Memory B cell (primary cell): ENCODE measurements at regions not wholly inside any gene's neighbourhood (a gene's known extent, or its start where the extent isn't known, plus 50 kb on each side); places are given as distances from the start of the nearest gene placed in this dataset.

ENCODE experiments used
- ATAC-seq: fragments of 150-1000 bp; cut with Tn5 transposase; 2 replicates; pipeline ENCODE4 v1.10.0; 2021; ENCODE audit warnings: low read depth, mild to moderate bottlenecking, moderate library complexity
- DNase-seq, 2 donors: peaks; one replicate each; pipeline ENCODE4 v3.0.0; 2022; ENCODE audit warnings: low spot score in 2 of 2
- H3K27ac Mint-ChIP-seq: one replicate; pipeline ENCODE4 v1.8.0; 2022; ENCODE audit warnings: mild to moderate bottlenecking, moderate library complexity, mixed read lengths
- H3K27me3 Mint-ChIP-seq: one replicate; pipeline ENCODE4 v1.8.0; 2022; ENCODE audit warnings: mixed read lengths
- H3K36me3 Mint-ChIP-seq: one replicate; pipeline ENCODE4 v1.8.0; 2022; ENCODE audit warnings: mild to moderate bottlenecking, mixed read lengths
- H3K4me1 Mint-ChIP-seq: one replicate; pipeline ENCODE4 v1.8.0; 2022; ENCODE audit warnings: mixed read lengths
- H3K4me3 Mint-ChIP-seq: one replicate; pipeline ENCODE4 v1.8.0; 2022; ENCODE audit warnings: mild to moderate bottlenecking, moderate library complexity, mixed read lengths
- H3K9me3 Mint-ChIP-seq: one replicate; pipeline ENCODE4 v1.8.0; 2022; ENCODE audit warnings: mixed read lengths

GRCh38 chr11:30089921-30090320 is 73.1 kb upstream of the KCNA4 start:
- ATAC-seq = no peak
- H3K4me3 Mint-ChIP-seq = no peak overlapping the region
- H3K4me1 Mint-ChIP-seq = no peaks in the 10 kb centered on the region

GRCh38 chr11:30091246-30091645 is 74.4 kb upstream of the KCNA4 start:
- DNase-seq = no peak
- H3K9me3 Mint-ChIP-seq = peaks cover 2% of the 10 kb centered on the region
- no peak overlapping the region for H3K4me3 Mint-ChIP-seq
- no peak for ATAC-seq
- H3K36me3 Mint-ChIP-seq = no peaks in the 10 kb centered on the region
- no peaks in the 10 kb centered on the region for H3K4me1 Mint-ChIP-seq
- H3K27ac Mint-ChIP-seq = no peak overlapping the region
- H3K27me3 Mint-ChIP-seq = no peaks in the 10 kb centered on the region

More at GRCh38 chr11:30089921-30090320, 73.1 kb upstream of the KCNA4 start:
- Mint-ChIP-seq H3K36me3 (no peaks in the 10 kb centered on the region), H3K9me3 (peaks cover 2% of the 10 kb centered on the region), H3K27ac (no peak overlapping the region), H3K27me3 (no peaks in the 10 kb centered on the region)
- DNase-seq = no peak

GRCh38 chr11:30091737-30092136 is 74.9 kb upstream of the KCNA4 start:
- no peak for DNase-seq
- peaks cover 2% of the 10 kb centered on the region for H3K9me3 Mint-ChIP-seq
- H3K4me3 Mint-ChIP-seq = no peak overlapping the region
- no peaks in the 10 kb centered on the region for H3K4me1 Mint-ChIP-seq
- H3K27me3 Mint-ChIP-seq = no peaks in the 10 kb centered on the region
- no peaks in the 10 kb centered on the region for H3K36me3 Mint-ChIP-seq
- H3K27ac Mint-ChIP-seq = no peak overlapping the region
- no peak for ATAC-seq

GRCh38 chr11:30092518-30092917 is 75.7 kb upstream of the KCNA4 start:
- Mint-ChIP-seq H3K36me3 (no peaks in the 10 kb centered on the region), H3K27ac (no peak overlapping the region), H3K4me1 (no peaks in the 10 kb centered on the region), H3K4me3 (no peak overlapping the region), H3K9me3 (peaks cover 2% of the 10 kb centered on the region), H3K27me3 (peaks cover 4% of the 10 kb centered on the region)
- no peak for DNase-seq
- no peak for ATAC-seq

GRCh38 chr11:30100495-30100894 is 83.7 kb upstream of the KCNA4 start:
- H3K36me3 Mint-ChIP-seq = no peaks in the 10 kb centered on the region
- H3K4me1 Mint-ChIP-seq = no peaks in the 10 kb centered on the region
- H3K9me3 Mint-ChIP-seq = peaks cover 4% of the 10 kb centered on the region
- H3K4me3 Mint-ChIP-seq = no peak overlapping the region
- no peak for ATAC-seq
- DNase-seq = no peak
- no peak overlapping the region for H3K27ac Mint-ChIP-seq
- peaks cover 10% of the 10 kb centered on the region for H3K27me3 Mint-ChIP-seq

- no peak for ATAC-seq
- no peak overlapping the region for H3K27ac Mint-ChIP-seq
- no peaks in the 10 kb centered on the region for H3K4me1 Mint-ChIP-seq
- peaks cover 2% of the 10 kb centered on the region for H3K27me3 Mint-ChIP-seq
- H3K4me3 Mint-ChIP-seq = no peak overlapping the region
- H3K9me3 Mint-ChIP-seq = no peaks in the 10 kb centered on the region
- H3K36me3 Mint-ChIP-seq = no peaks in the 10 kb centered on the region
- DNase-seq = no peak
Observed at GRCh38 chr11:30106222-30107181, 89.7 kb upstream of the KCNA4 start.

GRCh38 chr11:30107899-30108298 is 91.1 kb upstream of the KCNA4 start:
- H3K4me1 Mint-ChIP-seq = no peaks in the 10 kb centered on the region
- DNase-seq (no peak), ATAC-seq (no peak)
- H3K27me3 Mint-ChIP-seq = peaks cover 2% of the 10 kb centered on the region
- H3K36me3 Mint-ChIP-seq = no peaks in the 10 kb centered on the region
- no peak overlapping the region for H3K27ac Mint-ChIP-seq
- no peak overlapping the region for H3K4me3 Mint-ChIP-seq
- H3K9me3 Mint-ChIP-seq = no peaks in the 10 kb centered on the region

- no peaks in the 10 kb centered on the region for H3K9me3 Mint-ChIP-seq
- H3K4me3 Mint-ChIP-seq = no peak overlapping the region
- H3K36me3 Mint-ChIP-seq = no peaks in the 10 kb centered on the region
- ATAC-seq (no peak), DNase-seq (no peak)
- H3K27me3 Mint-ChIP-seq = no peaks in the 10 kb centered on the region
- H3K27ac Mint-ChIP-seq = no peak overlapping the region
- H3K4me1 Mint-ChIP-seq = no peaks in the 10 kb centered on the region
Observed at GRCh38 chr11:30109774-30110173, 92.9 kb upstream of the KCNA4 start.

GRCh38 chr11:30110691-30111090 is 93.9 kb upstream of the KCNA4 start:
- Mint-ChIP-seq H3K9me3 (no peaks in the 10 kb centered on the region), H3K27ac (no peak overlapping the region), H3K4me3 (no peak overlapping the region), H3K36me3 (no peaks in the 10 kb centered on the region), H3K27me3 (no peaks in the 10 kb centered on the region), H3K4me1 (no peaks in the 10 kb centered on the region)
- ATAC-seq (no peak), DNase-seq (no peak)

GRCh38 chr11:30111786-30112185 is 95.0 kb upstream of the KCNA4 start:
- no peaks in the 10 kb centered on the region for H3K27me3 Mint-ChIP-seq
- DNase-seq = no peak
- no peak for ATAC-seq
- no peaks in the 10 kb centered on the region for H3K4me1 Mint-ChIP-seq
- H3K27ac Mint-ChIP-seq = no peak overlapping the region
- H3K9me3 Mint-ChIP-seq = no peaks in the 10 kb centered on the region
- no peaks in the 10 kb centered on the region for H3K36me3 Mint-ChIP-seq
- H3K4me3 Mint-ChIP-seq = no peak overlapping the region

GRCh38 chr11:30113326-30113898 is 96.6 kb upstream of the KCNA4 start:
- Mint-ChIP-seq H3K4me3 (no peak overlapping the region), H3K9me3 (no peaks in the 10 kb centered on the region), H3K4me1 (no peaks in the 10 kb centered on the region), H3K36me3 (no peaks in the 10 kb centered on the region), H3K27ac (no peak overlapping the region), H3K27me3 (no peaks in the 10 kb centered on the region)
- DNase-seq (no peak), ATAC-seq (no peak)

GRCh38 chr11:30116512-30116911 is 99.7 kb upstream of the KCNA4 start:
- Mint-ChIP-seq H3K4me3 (no peak overlapping the region), H3K4me1 (no peaks in the 10 kb centered on the region), H3K27me3 (no peaks in the 10 kb centered on the region), H3K9me3 (no peaks in the 10 kb centered on the region), H3K36me3 (no peaks in the 10 kb centered on the region), H3K27ac (no peak overlapping the region)
- ATAC-seq (no peak), DNase-seq (no peak)

- ATAC-seq (no peak), DNase-seq (no peak)
- Mint-ChIP-seq H3K9me3 (no peaks in the 10 kb centered on the region), H3K36me3 (no peaks in the 10 kb centered on the region), H3K4me1 (no peaks in the 10 kb centered on the region), H3K27me3 (no peaks in the 10 kb centered on the region), H3K27ac (no peak overlapping the region), H3K4me3 (no peak overlapping the region)
Observed at GRCh38 chr11:30120045-30120589, 103.3 kb upstream of the KCNA4 start.

GRCh38 chr11:30125456-30125855 is 105.4 kb upstream of the FSHB start:
- DNase-seq (no peak), ATAC-seq (no peak)
- Mint-ChIP-seq H3K9me3 (no peaks in the 10 kb centered on the region), H3K27me3 (peaks cover 1% of the 10 kb centered on the region), H3K36me3 (no peaks in the 10 kb centered on the region), H3K4me3 (no peak overlapping the region), H3K4me1 (peaks cover 2% of the 10 kb centered on the region), H3K27ac (no peak overlapping the region)
